Sigmoid colon (tissue), 4 donors: ENCODE measurements at regions not wholly inside any gene's neighbourhood (a gene's known extent, or its start where the extent isn't known, plus 50 kb on each side); places are given as distances from the start of the nearest gene placed in this dataset.

Experiments used
- POLR2A ChIP-seq, 2 donors: fragments of 450-650 bp; IDR thresholded peaks; one replicate each; pipeline ENCODE4 v1.6.1; 2016; ENCODE audit warnings: antibody characterized with exemption in 2 of 2, mild to moderate bottlenecking in 2 of 2, moderate library complexity in 2 of 2
- POLR2AphosphoS5 ChIP-seq, 4 donors: sonication (generic); formaldehyde crosslinking; IDR thresholded peaks; one replicate each; pipeline ENCODE4 v1.6.1; 2017; ENCODE audit warnings: antibody characterized with exemption in 4 of 4
- TF ChIP-seq, protein P1 (sequence below), 4 experiments: fragments of 450-650 bp in 3 of 4; fragments of 200-600 bp in 1 of 4; IDR thresholded peaks; one replicate each; pipeline ENCODE4 v1.5.1; 2016 to 2019; ENCODE audit warnings: antibody characterized with exemption in 4 of 4, mild to moderate bottlenecking in 3 of 4, moderate library complexity in 2 of 4

DNA sequence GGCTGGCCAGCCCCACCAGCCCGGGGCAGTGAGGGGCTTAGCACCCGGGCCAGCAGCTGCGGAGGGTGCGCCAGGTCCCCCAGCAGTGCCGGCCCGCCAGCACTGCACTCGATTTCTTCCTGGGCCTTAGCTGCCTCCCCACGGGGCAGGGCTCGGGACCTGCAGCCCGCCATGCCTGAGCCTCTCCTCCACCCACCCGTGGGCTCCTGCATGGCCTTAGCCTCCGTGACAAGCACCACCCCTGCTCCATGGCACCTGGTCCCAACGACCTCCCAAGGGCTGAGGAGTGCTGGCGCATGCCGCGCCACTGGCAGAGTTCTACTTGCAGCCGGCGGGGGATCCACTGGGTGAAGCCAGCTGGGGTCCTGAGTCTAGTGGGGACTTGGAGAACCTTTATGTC lies 452.6 kb downstream of the AGTPBP1 start:
- no peak for TF ChIP-seq POLR2A (IDR thresholded peaks at IDR 0.05)
- TF ChIP-seq, protein P1, sequence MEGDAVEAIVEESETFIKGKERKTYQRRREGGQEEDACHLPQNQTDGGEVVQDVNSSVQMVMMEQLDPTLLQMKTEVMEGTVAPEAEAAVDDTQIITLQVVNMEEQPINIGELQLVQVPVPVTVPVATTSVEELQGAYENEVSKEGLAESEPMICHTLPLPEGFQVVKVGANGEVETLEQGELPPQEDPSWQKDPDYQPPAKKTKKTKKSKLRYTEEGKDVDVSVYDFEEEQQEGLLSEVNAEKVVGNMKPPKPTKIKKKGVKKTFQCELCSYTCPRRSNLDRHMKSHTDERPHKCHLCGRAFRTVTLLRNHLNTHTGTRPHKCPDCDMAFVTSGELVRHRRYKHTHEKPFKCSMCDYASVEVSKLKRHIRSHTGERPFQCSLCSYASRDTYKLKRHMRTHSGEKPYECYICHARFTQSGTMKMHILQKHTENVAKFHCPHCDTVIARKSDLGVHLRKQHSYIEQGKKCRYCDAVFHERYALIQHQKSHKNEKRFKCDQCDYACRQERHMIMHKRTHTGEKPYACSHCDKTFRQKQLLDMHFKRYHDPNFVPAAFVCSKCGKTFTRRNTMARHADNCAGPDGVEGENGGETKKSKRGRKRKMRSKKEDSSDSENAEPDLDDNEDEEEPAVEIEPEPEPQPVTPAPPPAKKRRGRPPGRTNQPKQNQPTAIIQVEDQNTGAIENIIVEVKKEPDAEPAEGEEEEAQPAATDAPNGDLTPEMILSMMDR (IDR thresholded peaks at IDR 0.05): no peak
- no peak for TF ChIP-seq POLR2AphosphoS5 (IDR thresholded peaks at IDR 0.05)
